HCT116 (cell line): ENCODE measurements at regions not wholly inside any gene's neighbourhood (a gene's known extent, or its start where the extent isn't known, plus 50 kb on each side); places are given as distances from the start of the nearest gene placed in this dataset.

ENCODE experiments used
- CTCF ChIP-seq, 3 experiments: fragments of 200-600 bp in 1 of 3; sonication (generic) in 1 of 3; IDR thresholded peaks in 2 of 3; conservative IDR thresholded peaks in 1 of 3; 2 replicates each; pipeline ENCODE4 v1.5.1; 2012 to 2017; ENCODE audit warnings: low read depth in 2 of 3, low read length in 2 of 3, antibody characterized with exemption in 1 of 3, borderline replicate concordance in 1 of 3, control low read depth in 1 of 3, mild to moderate bottlenecking in 1 of 3, mixed read lengths in 1 of 3, mixed run types in 1 of 3, moderate library complexity in 1 of 3; ENCODE audit not compliant: insufficient read depth in 1 of 3
- POLR2AphosphoS5 ChIP-seq: IDR thresholded peaks from 2 replicates; pipeline ENCODE4 v1.6.1; 2011; ENCODE audit warnings: mild to moderate bottlenecking, low read depth, low read length, moderate library complexity
- RAD21 ChIP-seq: IDR thresholded peaks from 2 replicates; pipeline ENCODE4 v1.6.1; 2012; ENCODE audit warnings: low read depth, mild to moderate bottlenecking

- no peak; the same call in 1 of the 2 replicates for TF ChIP-seq RAD21
- TF ChIP-seq POLR2AphosphoS5 = no peak
- TF ChIP-seq CTCF (IDR thresholded peaks at IDR 0.05 in 2 of 3, conservative IDR thresholded peaks at IDR 0.05 in 1 of 3; ENCODE audit: borderline replicate concordance in 1 of 3, insufficient read depth in 1 of 3, low read depth in 2 of 3, low read length in 2 of 3) = no peak
These were observed 207.7 kb downstream of the SOX2 start for GRCh38 chr3:181919375-181919774.
